BJ (cell line): ENCODE measurements at regions not wholly inside any gene's neighbourhood (a gene's known extent, or its start where the extent isn't known, plus 50 kb on each side); places are given as distances from the start of the nearest gene placed in this dataset.

ENCODE experiments used
- CTCF ChIA-PET: fragments of 350-600 bp; formaldehyde crosslinking; extraction: SDS; loops from one replicate; lab custom pipeline; 2021; ENCODE audit warnings: antibody characterized with exemption, inconsistent platforms; lab: Yijun Ruan, JAX
- POLR2A ChIA-PET: fragments of 300-600 bp; sonication (Branson Sonifier 250); formaldehyde crosslinking; extraction: SDS; loops from one replicate; lab custom pipeline; 2021; ENCODE audit warnings: antibody characterized with exemption; lab: Charles Lee
- DNase-seq: peaks from one replicate; pipeline ENCODE4 v3.0.0-alpha.2; 2011; ENCODE audit warnings: low read depth
- H3K27me3 ChIP-seq: 2 replicates; pipeline ENCODE4 v1.6.0; 2011; ENCODE audit warnings: low read length; ENCODE audit not compliant: control insufficient read depth, insufficient read depth
- H3K36me3 ChIP-seq: 2 replicates; pipeline ENCODE4 v1.5.1; 2011; ENCODE audit warnings: low read length; ENCODE audit not compliant: control insufficient read depth, insufficient read depth
- H3K4me3 ChIP-seq: 2 replicates; pipeline ENCODE4 v1.5.1; 2011; ENCODE audit warnings: low read depth, mild to moderate bottlenecking, control low read depth, low read length
- CTCF ChIP-seq: IDR thresholded peaks from 2 replicates; pipeline ENCODE4 v1.5.1; 2011; ENCODE audit warnings: low read depth, mild to moderate bottlenecking, control low read depth, inconsistent platforms, low read length, moderate library complexity; ENCODE audit not compliant: insufficient read depth

- no peaks in the 10 kb centered on the region for H3K36me3 ChIP-seq
- POLR2A ChIA-PET: no interaction called here
- DNase-seq: no peak
These were observed 94.6 kb upstream of the TNPO1 start for GRCh38 chr5:72721844-72722243.

GRCh38 chr5:72720205-72720604 lies 96.3 kb upstream of the TNPO1 start:
- no peak for TF ChIP-seq CTCF
- ChIA-PET CTCF (interaction anchor here (0.5 to 0.7 kb wide), 2 partner anchors 31 to 67 kb away, joined by 3 read pairs; no protein-coding TSS in a partner anchor), POLR2A (no interaction called here)
- no peaks in the 10 kb centered on the region for H3K36me3 ChIP-seq
- no peak overlapping the region for H3K4me3 ChIP-seq
- H3K27me3 ChIP-seq: no peaks in the 10 kb centered on the region
- DNase-seq: no peak

More at GRCh38 chr5:72721844-72722243, 94.6 kb upstream of the TNPO1 start:
- Histone ChIP-seq H3K4me3 (no peak overlapping the region), H3K27me3 (no peaks in the 10 kb centered on the region)
- TF ChIP-seq CTCF: no peak
- CTCF ChIA-PET: interaction anchor here (1.5 kb wide), 1 partner anchor 12 kb away, joined by 5 read pairs; no protein-coding TSS in a partner anchor

GRCh38 chr5:72711351-72711750 lies 105.1 kb upstream of the TNPO1 start:
- H3K27me3 ChIP-seq: peaks cover 9% of the 10 kb centered on the region
- DNase-seq: no peak
- POLR2A ChIA-PET: no interaction called here
- H3K4me3 ChIP-seq: no peak overlapping the region
- TF ChIP-seq CTCF: no peak
- CTCF ChIA-PET: no interaction called here
- no peaks in the 10 kb centered on the region for H3K36me3 ChIP-seq

- Histone ChIP-seq H3K27me3 (peaks cover 11% of the 10 kb centered on the region), H3K36me3 (no peaks in the 10 kb centered on the region), H3K4me3 (no peak overlapping the region)
- CTCF ChIA-PET: interaction anchor here (1.4 kb wide), 1 partner anchor 12 kb away, joined by 5 read pairs; no protein-coding TSS in a partner anchor
- POLR2A ChIA-PET: no interaction called here
- TF ChIP-seq CTCF: no peak
- no peak for DNase-seq
These were observed 107.1 kb upstream of the TNPO1 start for GRCh38 chr5:72709341-72709740.

- no peak for TF ChIP-seq CTCF
- ChIA-PET CTCF (interaction anchor here (1.2 kb wide), 1 partner anchor 20 kb away, joined by 5 read pairs; no protein-coding TSS in a partner anchor), POLR2A (interaction anchor here (0.6 kb wide), 1 partner anchor 18 kb away, joined by 4 read pairs; no protein-coding TSS in a partner anchor)
- DNase-seq: no peak
- Histone ChIP-seq H3K36me3 (no peaks in the 10 kb centered on the region), H3K4me3 (no peak overlapping the region), H3K27me3 (peaks cover 8% of the 10 kb centered on the region; the same call in 1 of the 2 replicates)
These were observed 111.3 kb upstream of the TNPO1 start for GRCh38 chr5:72705178-72705577.
